ENCODE measurements at regions not wholly inside any gene's neighbourhood (a gene's known extent, or its start where the extent isn't known, plus 50 kb on each side); places are given as distances from the start of the nearest gene placed in this dataset.

- no peak for TF ChIP-seq CTCF (conservative IDR thresholded peaks at IDR 0.05; ENCODE audit: low read depth in 2 of 2)
- no peak for TF ChIP-seq EZH2 (IDR thresholded peaks at IDR 0.05; ENCODE audit: low read depth, unreplicated experiment)
- TF ChIP-seq POLR2AphosphoS5 (IDR thresholded peaks at IDR 0.05; ENCODE audit: low read depth) = no peak
- no peak for TF ChIP-seq REST (IDR thresholded peaks at IDR 0.05; ENCODE audit: unreplicated experiment)
- no peak for TF ChIP-seq EZH2phosphoT487 (IDR thresholded peaks at IDR 0.05; ENCODE audit: unreplicated experiment)
Measured at GRCh38 chr2:217060951-217061547, 201.2 kb upstream of the TNP1 start.
